ENCODE measurements at regions not wholly inside any gene's neighbourhood (a gene's known extent, or its start where the extent isn't known, plus 50 kb on each side); places are given as distances from the start of the nearest gene placed in this dataset.

DNA sequence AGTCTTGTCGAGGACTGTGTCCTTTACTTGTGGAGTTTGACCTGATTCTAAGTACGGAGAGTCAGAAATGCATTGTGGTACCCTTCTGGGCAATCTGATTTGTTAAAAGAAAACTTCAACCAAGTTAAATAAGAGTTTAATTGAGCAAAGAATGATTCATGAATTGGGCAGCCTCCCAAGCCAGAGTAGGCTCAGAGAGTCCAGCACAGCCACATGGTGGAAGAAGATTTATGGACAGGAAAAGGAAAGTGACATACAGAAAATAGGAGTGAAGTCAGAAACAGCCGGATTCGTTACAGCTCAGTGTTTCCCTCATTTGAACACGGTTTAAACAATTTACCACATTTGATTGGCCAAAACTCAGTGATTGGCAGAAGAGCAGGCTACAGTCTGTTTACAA lies 329.2 kb downstream of the DHX35 start:
- Histone ChIP-seq H3K79me2 (ENCODE audit: control insufficient read depth in 1 of 2, insufficient read depth in 2 of 2, low read length in 2 of 2) (no peaks in the 10 kb centered on the region), H3K4me2 (ENCODE audit: insufficient read depth in 1 of 2, low read depth in 2 of 2, low read length in 2 of 2) (no peak overlapping the region), H2AK5ac (ENCODE audit: low read depth, low read length) (no peak overlapping the region; the same call in 1 of the 2 replicates), H3K27ac (ENCODE audit: low read depth, low read length) (no peak overlapping the region), H4K20me1 (replicated peaks in 1 of 2; ENCODE audit: control insufficient read depth in 1 of 2, insufficient read depth in 2 of 2, low read length in 2 of 2) (no peaks in the 10 kb centered on the region), H2BK5ac (ENCODE audit: low read depth, low read length) (peak overlapping the region; percentile 74; the same call in 1 of the 2 replicates), H3K14ac (ENCODE audit: insufficient read length) (no peak overlapping the region), H2BK15ac (ENCODE audit: low read length) (no peak overlapping the region), H3K9ac (replicated peaks in 1 of 4; ENCODE audit: extremely low read depth in 1 of 4, low read depth in 3 of 4, low read length in 3 of 4) (no peak overlapping the region), H3K23ac (ENCODE audit: insufficient read length) (no peak overlapping the region), H4K5ac (ENCODE audit: insufficient read length, low read depth, low read length) (no peak overlapping the region), H3K4me1 (replicated peaks in 1 of 4; ENCODE audit: control insufficient read depth in 3 of 4, insufficient read depth in 4 of 4, low read length in 3 of 4) (peaks cover 2 to 13% (median 9%) of the 10 kb centered on the region in 4 experiments; a peak in 4 of 7 replicates), H3K4me3 (ENCODE audit: extremely low read depth in 1 of 4, insufficient read depth in 2 of 4, low read depth in 3 of 4, low read length in 4 of 4) (no peak overlapping the region), H3K79me1 (ENCODE audit: low read depth, low read length) (no peaks in the 10 kb centered on the region), H3K36me3 (ENCODE audit: control insufficient read depth in 2 of 4, insufficient read depth in 4 of 4, low read length in 3 of 4) (peaks cover 0 to 5% (median 0%) of the 10 kb centered on the region in 4 experiments; a peak in 1 of 8 replicates), H3K56ac (replicated peaks; ENCODE audit: insufficient read length, low read depth, low read length) (no peak overlapping the region), H3K23me2 (ENCODE audit: low read depth, low read length) (no peaks in the 10 kb centered on the region), H3K4ac (replicated peaks; ENCODE audit: insufficient read length, low read depth, low read length) (no peak overlapping the region), H4K8ac (ENCODE audit: extremely low read depth, insufficient read depth, low read length) (no peak overlapping the region), H2BK20ac (ENCODE audit: low read length) (no peak overlapping the region; the same call in 1 of the 2 replicates), H2AFZ (ENCODE audit: low read length) (no peak overlapping the region), H3K18ac (ENCODE audit: extremely low read depth, low read length) (no peak overlapping the region), H2BK12ac (ENCODE audit: low read depth, low read length) (peak overlapping the region; percentile 93; the same call in 1 of the 2 replicates), H2BK120ac (replicated peaks; ENCODE audit: low read depth, low read length) (no peak overlapping the region), H3K27me3 (replicated peaks in 1 of 4; ENCODE audit: control insufficient read depth in 3 of 4, extremely low read depth in 1 of 4, insufficient read depth in 3 of 4, low read length in 3 of 4) (no peaks in the 10 kb centered on the region), H4K91ac (replicated peaks; ENCODE audit: insufficient read length, low read length) (no peak overlapping the region), H3K9me3 (ENCODE audit: insufficient read depth in 2 of 2, low read depth in 1 of 2, low read length in 1 of 2) (peaks cover 14 to 15% of the 10 kb centered on the region in 2 experiments)
- POLR2A ChIA-PET (ENCODE audit: partially characterized antibody): interaction anchor here (0.6 to 2.0 kb wide), 2 partner anchors 10 to 270 kb away, joined by 3 to 7 read pairs; no protein-coding TSS in a partner anchor
- WGBS, 2 experiments (ENCODE audit: extremely low coverage in 1 of 2, insufficient coverage in 1 of 2, insufficient read length in 1 of 2, insufficient replicate concordance in 2 of 2, low coverage in 1 of 2, low lambda C conversion rate in 2 of 2, missing lambda C conversion rate in 1 of 2): 92% methylated on average over 5 of the region's 5 CpGs; no CpG with 5 or more reads in 1 of the 2 experiments
- CTCF ChIA-PET (ENCODE audit: partially characterized antibody): interaction anchor here (1.0 to 6.5 kb wide), 6 partner anchors 20 to 179 kb away, joined by 3 to 44 read pairs (median 4); no protein-coding TSS in a partner anchor
- TF ChIP-seq KDM4A (IDR thresholded peaks at IDR 0.05; ENCODE audit: low read depth, low read length, severe bottlenecking) (no peak), POU5F1 (IDR thresholded peaks at IDR 0.05; ENCODE audit: low read depth, low read length) (no peak), POLR2A (IDR thresholded peaks at IDR 0.05; ENCODE audit: control extremely low read depth in 1 of 2, low read depth in 2 of 2, low read length in 2 of 2) (no peak), SP1 (IDR thresholded peaks at IDR 0.05; ENCODE audit: low read depth, low read length) (no peak), ZNF274 (IDR thresholded peaks at IDR 0.05; ENCODE audit: borderline replicate concordance, extremely low read depth, low read length) (no peak), TBP (IDR thresholded peaks at IDR 0.05; ENCODE audit: low read depth, low read length) (no peak)
- DNase-seq (ENCODE audit: low read depth in 1 of 2, low spot score in 2 of 2): no peak
- FAIRE-seq: peak; percentile 36
